Lung (tissue), 11 donors: ENCODE measurements at regions not wholly inside any gene's neighbourhood (a gene's known extent, or its start where the extent isn't known, plus 50 kb on each side); places are given as distances from the start of the nearest gene placed in this dataset.

ENCODE experiments used
- ATAC-seq: fragments of 200-7000 bp; cut with Tn5 transposase; one replicate; pipeline ENCODE4 v1.9.1; 2020; ENCODE audit warnings: moderate number of reproducible peaks; ENCODE audit not compliant: insufficient read depth, low FRiP score
- DNase-seq, 3 donors: peaks; one replicate each; pipeline ENCODE4 v3.0.0-alpha.2; 2013 to 2017
- H3K27ac ChIP-seq, 2 donors: one replicate each; pipeline ENCODE4 v1.5.1; 2013; ENCODE audit warnings: mild to moderate bottlenecking in 2 of 2, moderate library complexity in 2 of 2, control low read depth in 1 of 2, inconsistent platforms in 1 of 2, low read depth in 1 of 2, low read length in 1 of 2
- H3K27me3 ChIP-seq, 3 donors: one replicate each; pipeline ENCODE4 v1.5.1; 2013; ENCODE audit warnings: low read length in 2 of 3; ENCODE audit not compliant: control insufficient read depth in 3 of 3, insufficient read depth in 3 of 3
- H3K36me3 ChIP-seq, 4 donors: one replicate each; pipeline ENCODE4 v1.5.1; 2013; ENCODE audit warnings: low read length in 4 of 4, mild to moderate bottlenecking in 1 of 4, moderate library complexity in 1 of 4; ENCODE audit not compliant: control insufficient read depth in 4 of 4, insufficient read depth in 4 of 4
- H3K4me1 ChIP-seq, 5 donors: one replicate each; pipeline ENCODE4 v1.5.1; 2013; ENCODE audit warnings: low read length in 5 of 5, mild to moderate bottlenecking in 2 of 5, moderate library complexity in 1 of 5; ENCODE audit not compliant: control insufficient read depth in 5 of 5, insufficient read depth in 5 of 5
- H3K4me3 ChIP-seq: one replicate; pipeline ENCODE4 v1.5.1; 2013; ENCODE audit warnings: mild to moderate bottlenecking, control low read depth, moderate library complexity
- H3K9ac ChIP-seq, 2 donors: one replicate each; pipeline ENCODE4 v1.5.1; 2013; ENCODE audit warnings: low read length in 2 of 2, control low read depth in 1 of 2; ENCODE audit not compliant: insufficient read depth in 1 of 2
- H3K9me3 ChIP-seq, 4 donors: one replicate each; pipeline ENCODE4 v1.5.1; 2013; ENCODE audit warnings: low read length in 3 of 4, mild to moderate bottlenecking in 1 of 4, moderate library complexity in 1 of 4; ENCODE audit not compliant: control insufficient read depth in 4 of 4, insufficient read depth in 3 of 4
- WGBS, 2 donors: extraction: QIAGEN DNeasy Blood & Tissue Kit; methylation state at CpG; one replicate each; pipeline ENCODE4 v1.1.7; 2013; 5-methylcytosine and 5-hydroxymethylcytosine counted together
- TF ChIP-seq, protein P1 (sequence below): IDR thresholded peaks from 2 replicates; pipeline ENCODE4 v1.5.1; 2012; ENCODE audit warnings: mild to moderate bottlenecking; ENCODE audit errors: control extremely low read depth, extremely low read depth
- donor health status: control.
- donor health status: control.
- donor health status: Bipolar disorder and iron deficiency.
- donor health status: healthy.
- donor health status: DM: yes; HTN: yes; CAD: no.

DNA sequence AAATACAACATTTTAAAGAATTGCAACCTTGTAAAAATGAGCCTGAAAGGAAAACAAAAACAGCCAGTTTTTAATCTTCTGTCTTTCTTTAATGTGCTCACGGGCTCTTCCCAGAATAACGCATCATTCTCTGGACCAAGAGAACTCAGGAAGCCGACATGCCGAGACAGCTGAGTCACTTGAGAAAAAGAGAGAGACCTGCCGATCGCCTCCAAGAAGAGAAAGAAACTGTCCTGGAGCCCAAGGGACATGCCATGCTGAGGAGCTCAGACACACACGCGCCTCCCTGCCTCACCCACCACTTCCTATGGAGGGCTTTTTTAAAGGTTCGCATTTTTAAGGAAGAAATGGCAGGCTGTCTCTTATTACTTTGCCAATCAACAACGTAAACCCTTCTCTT lies 176.4 kb downstream of the ZNF281 start:
- no peak overlapping the region for H3K27ac ChIP-seq
- H3K4me1 ChIP-seq = peaks cover 0 to 4% (median 0%) of the 10 kb centered on the region in 5 donors
- TF ChIP-seq, protein P1, sequence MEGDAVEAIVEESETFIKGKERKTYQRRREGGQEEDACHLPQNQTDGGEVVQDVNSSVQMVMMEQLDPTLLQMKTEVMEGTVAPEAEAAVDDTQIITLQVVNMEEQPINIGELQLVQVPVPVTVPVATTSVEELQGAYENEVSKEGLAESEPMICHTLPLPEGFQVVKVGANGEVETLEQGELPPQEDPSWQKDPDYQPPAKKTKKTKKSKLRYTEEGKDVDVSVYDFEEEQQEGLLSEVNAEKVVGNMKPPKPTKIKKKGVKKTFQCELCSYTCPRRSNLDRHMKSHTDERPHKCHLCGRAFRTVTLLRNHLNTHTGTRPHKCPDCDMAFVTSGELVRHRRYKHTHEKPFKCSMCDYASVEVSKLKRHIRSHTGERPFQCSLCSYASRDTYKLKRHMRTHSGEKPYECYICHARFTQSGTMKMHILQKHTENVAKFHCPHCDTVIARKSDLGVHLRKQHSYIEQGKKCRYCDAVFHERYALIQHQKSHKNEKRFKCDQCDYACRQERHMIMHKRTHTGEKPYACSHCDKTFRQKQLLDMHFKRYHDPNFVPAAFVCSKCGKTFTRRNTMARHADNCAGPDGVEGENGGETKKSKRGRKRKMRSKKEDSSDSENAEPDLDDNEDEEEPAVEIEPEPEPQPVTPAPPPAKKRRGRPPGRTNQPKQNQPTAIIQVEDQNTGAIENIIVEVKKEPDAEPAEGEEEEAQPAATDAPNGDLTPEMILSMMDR = no peak
- ATAC-seq (no peak), DNase-seq (no peak)
- H3K4me3 ChIP-seq = no peak overlapping the region
- H3K27me3 ChIP-seq = no peaks in the 10 kb centered on the region
- no peaks in the 10 kb centered on the region for H3K9me3 ChIP-seq
- no peaks in the 10 kb centered on the region for H3K36me3 ChIP-seq
- WGBS, 2 donors = 48 to 60% methylated on average over 10 of the region's 10 CpGs
- no peak overlapping the region for H3K9ac ChIP-seq

DNA sequence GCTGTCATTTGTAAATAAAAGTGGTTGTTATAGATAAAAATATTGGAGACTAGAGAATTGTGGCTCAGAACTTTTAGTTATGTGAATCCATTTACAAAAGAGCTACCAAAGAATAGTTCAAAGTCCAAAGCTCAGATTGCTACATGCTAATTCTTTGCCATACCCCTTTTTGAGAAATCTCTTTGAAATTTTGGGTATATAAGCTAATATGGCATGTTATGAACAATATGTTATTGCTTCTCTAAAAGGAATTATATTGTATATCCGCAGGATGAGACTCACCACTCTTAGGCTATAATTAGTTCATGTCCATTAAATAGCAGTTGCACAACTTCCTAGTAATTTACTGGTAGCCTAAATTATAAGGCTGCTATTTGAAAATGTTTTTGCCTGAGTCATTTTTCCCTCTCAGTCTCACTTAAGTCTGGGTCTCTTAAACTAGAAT lies 178.0 kb downstream of the ZNF281 start:
- Histone ChIP-seq H3K27ac (no peak overlapping the region), H3K4me3 (no peak overlapping the region), H3K9me3 (no peaks in the 10 kb centered on the region), H3K36me3 (no peaks in the 10 kb centered on the region), H3K27me3 (no peaks in the 10 kb centered on the region), H3K9ac (no peak overlapping the region), H3K4me1 (peaks cover 0 to 1% (median 0%) of the 10 kb centered on the region in 5 donors)
- ATAC-seq = no peak
- WGBS, 2 donors = 25 to 33% methylated on average over 1 of the region's 1 CpG
- TF ChIP-seq, protein P1 = no peak
- no peak for DNase-seq

GRCh38 chr1:200230671-200231070 lies 179.2 kb downstream of the ZNF281 start:
- Histone ChIP-seq H3K27me3 (no peaks in the 10 kb centered on the region), H3K9me3 (no peaks in the 10 kb centered on the region), H3K4me3 (no peak overlapping the region), H3K4me1 (peaks cover 0 to 9% (median 0%) of the 10 kb centered on the region in 5 donors), H3K9ac (no peak overlapping the region), H3K27ac (no peak overlapping the region), H3K36me3 (no peaks in the 10 kb centered on the region)
- TF ChIP-seq, protein P1 = no peak
- ATAC-seq = no peak
- DNase-seq = no peak
- 98 to 100% methylated on average over 1 of the region's 1 CpG for WGBS, 2 donors

- no peak for ATAC-seq
- no peaks in the 10 kb centered on the region for H3K9me3 ChIP-seq
- WGBS, 2 donors = 77 to 86% methylated on average over 4 of the region's 4 CpGs
- H3K4me1 ChIP-seq = peaks cover 0 to 9% (median 0%) of the 10 kb centered on the region in 5 donors
- H3K9ac ChIP-seq = no peak overlapping the region
- no peak overlapping the region for H3K27ac ChIP-seq
- DNase-seq = no peak
- no peaks in the 10 kb centered on the region for H3K27me3 ChIP-seq
- TF ChIP-seq, protein P1 = no peak
- H3K4me3 ChIP-seq = no peak overlapping the region
- no peaks in the 10 kb centered on the region for H3K36me3 ChIP-seq
Observed at GRCh38 chr1:200228486-200228885, 181.3 kb downstream of the ZNF281 start.
